GM21528 (cell line): ENCODE measurements at regions not wholly inside any gene's neighbourhood (a gene's known extent, or its start where the extent isn't known, plus 50 kb on each side); places are given as distances from the start of the nearest gene placed in this dataset.
"Not testable (repeated sequence)": the region's sequence is repeated elsewhere in the genome, so short reads cannot be mapped to it uniquely, and the experiment has no call there.

Experiments used
- ATAC-seq: cut with Tn5 transposase; IDR thresholded peaks from one replicate; pipeline ENCODE4 v1.9.1; 2021; ENCODE audit warnings: mild to moderate bottlenecking, moderate library complexity; ENCODE audit not compliant: unreplicated experiment, low FRiP score

DNA sequence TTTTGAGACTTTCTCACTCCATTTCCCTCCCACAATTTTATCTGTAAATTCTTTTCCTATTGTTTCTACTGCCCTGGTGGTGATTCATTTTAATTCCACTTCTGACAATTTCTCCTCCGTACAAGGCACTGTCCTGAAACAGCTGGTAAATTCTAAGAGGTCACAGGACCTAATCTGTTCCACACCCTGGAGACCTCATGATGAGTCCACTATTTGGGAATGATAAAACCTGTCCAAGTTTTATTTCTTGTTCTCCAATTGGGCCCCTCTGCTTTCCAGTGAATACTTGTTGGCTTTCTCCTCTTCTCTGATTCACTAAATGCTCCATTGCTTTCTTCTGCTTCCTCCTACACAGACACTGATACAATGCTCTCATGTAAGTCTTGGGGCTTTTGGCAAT lies 343.1 kb upstream of the DUSP10 start:
- no peak for ATAC-seq

DNA sequence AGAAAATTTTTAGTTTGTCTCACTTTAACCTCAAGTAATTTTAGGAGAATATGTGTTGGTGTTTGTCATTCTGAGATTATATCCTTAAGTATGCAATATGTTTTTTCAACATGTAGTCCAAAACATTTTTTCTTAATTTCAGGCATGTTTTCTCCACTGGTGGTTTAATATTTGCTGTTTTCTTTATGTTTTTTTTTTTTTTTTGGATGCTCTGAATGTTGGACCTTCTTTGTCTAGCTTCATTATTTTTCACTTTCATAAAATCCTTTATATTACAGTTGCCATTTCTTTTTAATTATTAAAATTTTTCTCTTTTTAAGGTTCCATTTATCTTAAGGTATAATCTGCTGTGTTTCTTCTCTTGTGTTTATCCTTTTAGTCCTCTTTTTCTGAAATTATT lies 342.2 kb upstream of the DUSP10 start:
- no peak for ATAC-seq

DNA sequence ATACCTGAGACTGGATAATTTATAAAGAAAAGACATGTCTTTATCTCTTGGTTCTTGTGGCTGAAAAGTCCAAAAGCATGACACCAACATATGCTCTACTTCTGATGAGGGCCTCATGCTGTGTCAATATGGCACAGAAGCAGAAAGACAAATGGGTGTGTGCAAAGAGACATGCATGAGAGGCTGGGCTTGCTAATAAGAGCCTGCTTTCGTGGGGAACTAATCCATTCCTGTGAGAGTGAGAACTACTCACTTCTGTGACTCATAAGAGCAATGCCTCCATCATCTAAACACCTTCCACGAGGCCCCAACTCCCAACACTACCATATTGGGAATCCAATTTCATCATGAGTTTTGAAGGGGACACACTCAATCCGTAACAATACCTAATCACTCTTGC lies 340.0 kb upstream of the DUSP10 start:
- no peak for ATAC-seq

DNA sequence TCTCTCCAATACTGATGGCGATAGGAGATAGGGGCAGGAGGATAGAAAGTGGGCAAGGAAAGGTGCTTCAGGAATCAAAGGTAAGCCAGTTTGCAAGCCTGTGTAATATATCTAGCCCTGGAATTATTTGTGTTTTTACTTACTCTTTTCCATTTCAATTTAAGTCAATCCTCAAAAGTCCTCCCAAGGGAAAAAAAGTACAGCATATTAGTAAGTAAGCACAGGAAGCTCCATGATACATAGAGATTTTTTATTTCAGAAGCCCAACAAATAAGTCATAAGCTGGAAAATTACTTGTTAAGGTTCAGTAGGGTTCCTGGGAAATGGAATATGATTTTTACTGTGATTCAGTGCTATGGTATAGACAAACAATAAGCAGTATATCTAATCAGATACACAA lies 337.7 kb upstream of the DUSP10 start:
- no peak for ATAC-seq

DNA sequence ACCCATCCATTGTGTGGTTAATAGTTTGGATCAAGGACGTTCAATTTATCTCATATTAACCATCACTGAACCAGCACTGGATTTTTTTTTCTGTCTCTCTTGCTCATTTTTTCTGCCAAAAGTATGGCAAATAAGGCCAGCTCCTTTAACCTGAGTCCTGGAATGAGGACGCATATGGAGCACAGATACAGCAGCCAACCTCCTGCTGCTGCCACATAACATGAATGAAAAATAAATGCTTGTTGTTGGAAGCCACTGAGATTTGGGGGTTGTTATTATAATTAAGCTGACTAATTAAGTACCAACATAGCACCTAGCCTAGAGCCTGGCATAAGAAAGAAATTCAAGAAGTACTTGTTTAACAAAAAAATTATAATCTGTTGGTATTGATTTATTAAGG lies 335.3 kb upstream of the DUSP10 start:
- no peak for ATAC-seq

DNA sequence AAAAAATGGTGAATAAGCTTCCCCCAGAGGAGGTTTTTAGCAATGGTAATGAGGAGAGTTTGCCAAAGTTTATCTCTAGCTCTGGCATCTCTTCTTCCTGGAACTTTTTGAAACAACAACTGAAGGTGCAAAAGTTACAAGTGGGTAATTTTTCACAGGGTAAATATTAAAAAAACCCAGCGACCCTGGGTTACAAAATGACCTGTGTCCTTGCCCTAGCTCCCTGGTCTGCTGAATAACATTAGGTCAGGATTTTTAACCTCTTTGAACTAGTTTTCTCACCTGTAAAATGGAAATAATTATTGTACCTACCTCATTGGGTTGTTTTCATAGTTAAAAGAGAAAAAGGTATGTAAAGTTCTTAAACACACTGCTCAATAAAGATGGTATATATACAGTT lies 332.4 kb upstream of the DUSP10 start:
- ATAC-seq = no peak

DNA sequence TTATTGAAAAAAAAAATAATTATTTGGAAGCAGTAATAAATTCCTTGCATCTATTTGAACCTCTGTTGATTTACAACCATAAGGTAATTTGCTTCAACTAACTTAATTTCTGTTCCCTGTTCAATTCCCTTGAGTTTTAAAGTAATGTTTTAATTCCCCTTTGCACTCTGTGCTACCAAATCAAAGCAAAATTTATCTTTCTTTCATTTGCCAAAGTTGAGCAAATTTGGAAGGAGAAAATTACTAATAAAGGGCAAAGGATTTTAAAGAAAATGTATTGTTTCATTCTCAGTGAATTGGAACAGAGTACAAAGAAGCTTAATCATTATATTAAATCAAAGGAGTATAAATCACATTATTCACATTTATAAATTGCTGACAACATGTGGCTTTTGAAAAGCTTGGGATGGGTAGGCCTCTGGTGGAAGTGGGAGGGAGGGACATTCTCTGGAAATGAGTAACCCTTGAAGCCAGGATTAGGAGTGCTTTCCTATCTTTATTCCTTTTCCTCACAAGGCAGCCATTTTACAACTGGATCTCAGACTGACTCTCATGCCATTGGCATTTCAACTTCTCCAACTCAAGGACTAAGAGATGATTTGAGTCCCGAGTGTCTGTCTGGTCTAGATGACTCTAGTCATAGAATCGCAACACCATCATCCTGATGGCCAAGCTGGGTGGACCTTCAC lies 331.6 kb upstream of the DUSP10 start:
- no peak for ATAC-seq

DNA sequence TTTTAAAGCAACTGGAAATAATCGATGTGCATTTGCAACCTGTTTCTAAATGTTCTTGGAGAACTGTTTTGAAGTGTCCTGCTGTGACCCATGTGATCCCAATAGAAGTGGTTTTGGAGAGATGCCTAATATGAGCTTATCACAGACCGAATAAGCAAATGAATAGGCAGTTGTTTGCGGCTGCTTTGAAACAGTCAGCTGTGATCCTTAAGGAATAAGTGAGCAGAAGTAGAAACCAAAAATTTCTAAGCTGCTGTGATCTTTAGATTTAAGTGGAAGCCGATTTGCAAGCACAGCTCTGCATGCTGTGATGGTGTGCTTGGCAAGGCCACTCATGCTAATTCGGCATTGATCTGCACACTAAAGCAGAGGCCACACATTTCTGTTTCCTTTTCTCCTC lies 329.5 kb upstream of the DUSP10 start:
- no peak for ATAC-seq

DNA sequence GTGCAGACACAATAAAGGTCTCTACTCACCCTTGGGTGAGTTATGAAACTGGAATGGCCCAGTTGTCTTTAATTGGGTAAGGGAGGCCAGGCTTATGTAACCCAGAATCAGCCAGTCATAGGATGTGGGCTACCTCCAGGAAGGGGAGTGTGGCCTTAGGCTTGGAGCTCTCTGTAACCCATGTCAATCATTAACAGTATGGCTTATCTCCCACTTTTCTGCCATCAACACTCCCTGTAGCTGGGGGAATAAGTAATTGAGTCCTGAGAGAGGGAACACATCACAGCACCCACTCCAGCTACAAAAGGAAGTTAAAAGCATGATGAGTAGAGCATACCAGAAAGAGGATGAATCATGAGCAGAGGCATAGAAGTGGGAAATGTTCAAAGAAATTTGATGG lies 327.0 kb upstream of the DUSP10 start:
- ATAC-seq = no peak

DNA sequence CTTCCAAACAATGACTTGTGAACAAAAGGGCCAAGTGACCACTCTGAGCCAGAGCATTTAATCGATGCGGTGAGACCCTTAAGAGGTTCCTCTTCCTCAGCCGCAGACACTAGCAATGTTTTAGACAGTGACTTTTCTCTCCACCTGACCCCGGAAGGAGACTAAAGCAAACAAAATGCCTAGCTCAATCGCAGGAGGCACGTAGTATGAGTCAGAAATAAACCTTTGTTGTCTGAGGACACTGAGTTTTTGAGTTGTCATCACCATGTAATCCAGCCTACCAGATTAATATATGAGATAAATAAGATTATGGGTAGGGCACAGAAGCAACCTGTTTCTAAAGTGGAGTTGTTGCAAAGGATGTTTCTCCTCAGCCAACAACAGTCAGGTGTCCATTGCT lies 326.2 kb upstream of the DUSP10 start:
- ATAC-seq = no peak

DNA sequence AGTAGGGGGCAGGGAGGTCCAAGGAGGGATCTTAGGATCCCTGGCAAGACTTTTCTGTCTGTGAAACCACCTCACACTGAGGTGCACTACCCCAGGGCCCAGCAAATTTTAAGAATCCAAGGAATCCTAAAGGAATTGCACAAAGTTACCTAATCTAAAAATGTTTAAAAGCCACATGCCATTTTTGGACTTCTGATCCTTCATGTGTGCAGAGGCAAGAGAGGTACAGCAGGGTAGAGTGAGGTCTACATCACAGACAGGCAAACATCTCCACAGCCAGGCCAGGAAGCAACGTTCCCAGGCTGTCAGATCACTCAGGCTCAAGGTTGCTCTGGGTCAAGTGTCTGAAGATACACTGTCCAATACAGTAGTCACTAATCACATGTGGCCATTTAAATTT lies 324.6 kb upstream of the DUSP10 start:
- no peak for ATAC-seq

DNA sequence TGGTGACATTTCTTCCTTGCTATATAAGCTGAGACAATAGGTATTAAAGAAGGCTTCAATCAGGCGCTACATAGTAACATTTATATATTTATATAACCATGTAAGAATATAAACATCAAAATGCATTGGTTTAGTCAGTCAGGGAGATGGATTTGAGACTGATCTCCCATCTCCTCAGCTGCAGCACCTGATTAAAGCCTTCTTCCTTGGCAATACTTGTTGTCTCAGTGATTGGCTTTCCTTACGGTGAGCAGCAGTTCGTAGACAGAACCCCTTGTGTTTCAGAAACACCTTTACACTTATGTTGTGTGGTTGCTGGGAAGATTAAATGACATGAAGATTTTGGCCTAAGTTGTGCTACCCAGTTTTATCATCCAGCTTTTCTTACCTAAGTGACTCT lies 323.3 kb upstream of the DUSP10 start:
- ATAC-seq = no peak

DNA sequence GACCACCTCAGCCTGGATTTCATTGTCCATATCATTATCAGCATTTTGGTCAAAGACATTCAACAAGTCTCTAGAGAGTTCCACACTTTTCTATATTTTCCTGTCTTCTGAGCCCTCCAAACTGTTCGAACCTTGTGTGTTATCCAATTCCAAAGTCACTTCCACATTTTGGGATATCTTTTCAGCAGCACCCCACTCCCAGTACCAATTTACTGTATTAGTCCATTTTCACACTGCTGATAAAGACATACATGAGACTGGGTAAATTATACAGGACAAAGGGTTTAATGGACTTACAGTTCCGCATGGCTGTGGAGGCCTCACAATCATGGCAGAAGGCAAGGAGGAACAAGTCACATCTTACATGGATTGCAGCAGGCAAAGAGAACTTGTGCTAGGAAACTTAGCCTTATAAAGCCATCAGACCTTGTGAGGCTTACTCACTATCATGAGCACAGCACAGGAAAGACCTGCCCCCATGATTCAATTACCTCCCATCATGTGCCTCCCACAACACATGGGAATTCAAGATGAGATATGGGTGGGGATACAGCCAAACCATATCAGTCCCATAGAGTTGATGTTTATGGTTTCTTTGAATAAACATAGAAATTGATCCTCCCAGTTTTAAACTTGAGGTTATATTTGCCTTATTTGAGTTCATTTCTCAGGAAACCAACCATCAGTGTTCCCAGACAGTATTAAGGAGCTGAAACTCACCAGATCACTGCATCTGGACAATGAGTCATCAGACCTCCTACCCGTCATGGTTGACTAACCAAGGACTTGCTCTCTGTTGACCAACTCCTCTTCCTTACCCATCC lies 322.7 kb upstream of the DUSP10 start:
- ATAC-seq = no peak

DNA sequence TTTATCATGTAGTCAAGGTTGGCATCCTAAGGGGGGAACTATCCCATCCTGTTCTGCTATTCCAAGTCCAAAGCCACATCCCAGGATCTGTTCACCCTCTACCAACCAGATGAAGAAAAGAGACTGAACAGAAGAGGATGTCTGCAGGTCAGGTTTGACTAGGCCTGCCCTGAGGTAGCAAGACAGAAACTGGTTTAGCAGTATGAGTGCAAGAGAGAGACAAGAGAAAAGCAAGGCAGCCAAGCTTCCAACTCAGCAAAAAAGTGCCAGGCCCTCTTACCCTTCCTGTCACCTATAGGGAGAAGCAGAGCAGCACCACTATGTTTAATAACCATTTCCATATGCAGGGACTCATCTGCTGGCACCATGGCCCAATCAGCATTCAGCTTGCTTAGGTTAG lies 320.8 kb upstream of the DUSP10 start:
- ATAC-seq = no peak

DNA sequence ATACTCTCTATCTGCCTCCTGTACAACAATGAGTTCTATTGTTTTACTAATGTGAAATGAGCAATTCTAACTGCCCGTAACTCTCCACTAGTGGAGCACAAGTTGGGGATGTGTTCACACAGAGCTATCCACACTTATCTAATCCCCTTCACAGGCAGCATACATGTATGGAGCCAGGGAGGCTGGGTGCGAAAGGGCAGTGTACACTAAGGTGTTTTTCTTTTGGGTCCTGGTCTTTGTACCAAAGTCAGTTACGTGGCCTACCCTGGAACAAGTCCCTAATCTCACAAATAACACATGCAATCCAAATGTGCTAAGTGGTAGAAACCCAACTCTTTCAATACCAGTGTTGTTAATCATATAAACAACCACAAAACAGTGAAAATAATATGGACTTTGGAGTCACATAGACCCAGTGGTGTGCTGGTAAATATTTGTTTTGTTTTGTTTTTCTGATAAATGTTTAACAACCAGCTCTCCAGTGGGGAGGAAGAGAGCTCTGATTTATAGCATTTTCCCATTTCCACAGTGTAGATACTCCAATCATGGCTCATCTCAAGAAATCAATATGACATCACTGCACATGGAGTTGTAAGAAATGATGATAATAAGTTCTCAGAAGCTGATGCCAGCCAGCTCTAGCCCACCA lies 319.9 kb upstream of the DUSP10 start:
- ATAC-seq = no peak

DNA sequence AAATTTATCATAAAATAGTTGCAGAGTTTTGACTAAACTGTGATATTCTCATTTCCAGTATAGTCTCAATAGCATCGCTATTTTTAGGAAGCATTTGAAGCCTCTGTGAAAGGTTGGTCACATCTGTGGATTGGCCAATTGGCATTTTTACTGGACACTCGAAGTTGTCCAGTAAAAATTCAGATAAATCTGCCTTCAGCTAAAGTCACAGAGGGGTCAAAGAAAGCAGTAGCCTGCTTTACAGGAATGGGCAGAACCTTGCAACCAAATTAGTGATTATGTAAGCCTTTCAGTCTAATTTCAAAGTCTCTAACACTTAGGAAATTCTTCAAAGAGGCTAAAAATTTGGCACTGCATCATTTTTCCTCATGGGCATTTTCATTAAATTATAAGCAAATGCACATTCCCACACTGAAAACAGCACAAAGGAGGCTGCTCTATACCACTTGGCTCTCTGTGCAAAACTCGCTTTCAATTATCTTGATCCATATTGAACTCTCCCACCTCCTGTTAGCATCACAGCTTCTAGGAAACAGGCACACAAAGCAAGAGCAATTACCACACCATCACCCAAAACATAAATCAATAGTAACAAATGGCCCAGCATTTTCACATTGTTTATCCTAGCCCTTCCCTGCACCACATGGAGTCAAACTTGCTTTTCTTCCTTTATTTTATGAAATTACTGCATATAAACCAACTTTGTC lies 318.5 kb upstream of the DUSP10 start:
- ATAC-seq = no peak

DNA sequence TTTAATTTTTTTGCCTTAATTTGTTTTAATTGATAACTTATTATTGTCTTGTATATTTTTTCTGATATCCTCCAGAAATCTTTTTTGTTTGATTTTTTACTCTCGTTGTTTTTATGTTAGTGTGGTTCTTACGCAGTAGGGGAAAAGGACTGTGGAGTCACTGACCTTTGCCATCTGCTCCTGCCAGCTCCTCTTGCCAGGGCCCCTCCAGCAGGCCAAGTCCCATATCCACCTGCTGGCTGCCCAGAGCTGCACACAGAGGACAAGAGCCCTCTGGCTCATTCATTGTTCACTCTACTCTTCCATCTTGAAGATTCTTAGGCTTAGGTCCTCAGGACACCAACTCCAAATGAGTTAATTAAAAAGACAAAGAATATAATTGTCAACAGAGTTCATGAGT lies 316.4 kb upstream of the DUSP10 start:
- no peak for ATAC-seq

DNA sequence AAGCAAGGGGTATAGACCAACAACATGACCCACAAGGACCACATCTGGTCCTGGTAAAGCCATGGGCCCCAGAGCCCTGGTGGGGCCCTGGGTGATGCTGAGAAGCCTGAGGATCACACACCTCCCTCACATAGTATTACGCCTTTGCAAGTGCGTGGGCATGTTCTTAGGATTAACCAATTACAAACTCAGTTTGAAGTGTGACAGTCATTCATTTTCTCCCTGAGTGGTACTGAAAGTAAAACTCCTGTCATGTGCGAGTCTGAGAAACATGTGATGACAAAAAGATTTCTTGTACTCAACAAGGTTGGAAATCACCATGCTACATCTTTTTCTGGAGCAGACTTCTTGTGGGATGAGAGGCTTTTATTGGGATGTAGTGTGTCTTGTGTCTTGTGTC lies 315.3 kb upstream of the DUSP10 start:
- ATAC-seq = no peak

DNA sequence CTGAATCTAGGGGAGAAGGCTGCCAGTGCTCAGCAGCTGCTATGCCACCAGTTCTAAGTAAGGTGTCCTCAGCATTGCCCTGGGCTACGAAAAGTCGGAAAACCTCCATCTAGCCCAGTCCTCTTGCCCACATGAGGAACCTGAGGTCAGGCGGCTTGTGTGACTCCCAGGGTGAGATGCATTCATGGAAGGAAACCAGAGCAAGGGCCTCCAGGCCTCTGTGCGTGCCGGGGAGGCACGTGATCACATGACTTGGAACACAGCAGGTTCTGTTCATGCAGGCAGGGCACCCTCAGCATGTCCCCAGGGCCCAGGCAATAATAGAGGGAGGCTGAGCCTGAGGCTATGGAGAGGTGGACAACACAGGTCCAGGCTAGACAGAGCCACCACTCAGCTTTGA lies 312.5 kb upstream of the DUSP10 start:
- ATAC-seq = no peak

DNA sequence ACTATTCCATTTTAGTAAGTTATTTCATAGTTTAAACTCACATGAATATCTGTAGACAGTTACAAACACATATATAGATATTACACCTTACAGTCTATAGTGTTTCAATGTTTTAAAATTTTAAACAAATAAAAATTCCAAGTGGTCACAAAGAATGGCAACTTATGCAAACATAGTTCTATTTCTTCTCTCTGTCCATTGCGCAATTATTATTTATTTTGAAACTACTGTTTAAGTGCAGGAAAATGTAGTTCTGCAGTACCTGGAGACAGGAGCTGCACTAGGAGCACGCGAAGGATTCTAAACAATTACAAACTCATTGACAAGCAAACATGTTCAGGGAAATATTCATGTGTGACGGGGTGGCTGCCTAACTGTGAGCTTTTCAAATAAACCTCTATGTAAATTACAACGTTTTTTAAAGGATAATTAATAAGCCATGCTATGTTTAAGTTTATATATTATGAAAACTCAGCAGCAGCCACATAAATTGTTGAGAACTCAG lies 312.0 kb upstream of the DUSP10 start:
- no peak for ATAC-seq

DNA sequence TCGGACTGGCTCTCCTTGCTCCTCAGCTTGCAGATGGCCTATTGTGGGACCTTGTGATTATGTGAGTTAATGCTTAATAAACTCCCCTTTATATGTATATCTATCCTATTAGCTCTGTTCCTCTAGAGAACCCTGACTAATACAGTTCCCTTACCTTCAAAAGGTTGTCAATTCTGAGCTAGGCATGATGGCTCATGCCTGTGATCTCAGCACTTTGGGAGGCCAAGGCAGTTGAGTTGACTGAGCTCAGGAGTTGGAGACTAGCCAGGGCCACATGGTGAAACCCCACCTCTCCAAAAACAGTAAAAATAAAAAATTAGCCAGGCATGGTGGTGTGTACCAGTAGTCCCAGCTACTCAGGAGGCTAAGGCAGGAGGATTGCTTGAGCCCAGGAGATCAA lies 309.4 kb upstream of the DUSP10 start:
- not testable (repeated sequence) for ATAC-seq
